C4-2B (cell line): ENCODE measurements at regions not wholly inside any gene's neighbourhood (a gene's known extent, or its start where the extent isn't known, plus 50 kb on each side); places are given as distances from the start of the nearest gene placed in this dataset.

Source experiments
- H3K27ac ChIP-seq: fragments of 450-650 bp; 2 replicates; pipeline ENCODE4 v1.5.1; 2017
- CTCF ChIP-seq: fragments of 450-650 bp; conservative IDR thresholded peaks from 2 replicates; pipeline ENCODE4 v1.5.1; 2017; ENCODE audit warnings: mild to moderate bottlenecking
- ZFX ChIP-seq: fragments of 450-650 bp; IDR thresholded peaks from 2 replicates; pipeline ENCODE4 v1.6.1; 2017

DNA sequence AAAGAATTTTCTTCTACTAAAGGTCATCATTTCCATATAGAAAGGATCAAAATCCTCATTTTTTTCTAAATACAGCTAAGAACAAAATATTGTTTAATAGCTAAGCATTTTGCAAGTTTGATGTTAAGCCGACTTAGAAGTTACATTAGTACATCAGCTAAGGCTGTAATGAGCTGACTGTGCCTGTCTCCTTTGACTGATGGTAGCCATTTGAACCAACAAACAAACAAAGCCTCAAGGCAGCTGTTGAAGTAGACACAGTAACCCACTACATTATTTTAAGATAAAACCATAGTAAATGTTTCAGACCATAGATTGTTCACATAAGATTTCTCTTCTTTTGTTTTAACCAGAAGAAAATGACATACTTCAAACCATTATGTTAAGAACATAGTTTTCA, 210.9 kb upstream of the VSTM2A start:
- H3K27ac ChIP-seq: no peak overlapping the region
- TF ChIP-seq CTCF (no peak), ZFX (no peak)

GRCh38 chr7:54332301-54332700, 209.9 kb upstream of the VSTM2A start:
- H3K27ac ChIP-seq: no peak overlapping the region
- TF ChIP-seq CTCF: no peak
- TF ChIP-seq ZFX: no peak

GRCh38 chr7:54333952-54334351, 208.2 kb upstream of the VSTM2A start:
- H3K27ac ChIP-seq: no peak overlapping the region
- TF ChIP-seq CTCF (no peak), ZFX (no peak)

GRCh38 chr7:54336800-54337199, 205.4 kb upstream of the VSTM2A start:
- TF ChIP-seq CTCF: no peak
- no peak for TF ChIP-seq ZFX
- no peak overlapping the region for H3K27ac ChIP-seq

DNA sequence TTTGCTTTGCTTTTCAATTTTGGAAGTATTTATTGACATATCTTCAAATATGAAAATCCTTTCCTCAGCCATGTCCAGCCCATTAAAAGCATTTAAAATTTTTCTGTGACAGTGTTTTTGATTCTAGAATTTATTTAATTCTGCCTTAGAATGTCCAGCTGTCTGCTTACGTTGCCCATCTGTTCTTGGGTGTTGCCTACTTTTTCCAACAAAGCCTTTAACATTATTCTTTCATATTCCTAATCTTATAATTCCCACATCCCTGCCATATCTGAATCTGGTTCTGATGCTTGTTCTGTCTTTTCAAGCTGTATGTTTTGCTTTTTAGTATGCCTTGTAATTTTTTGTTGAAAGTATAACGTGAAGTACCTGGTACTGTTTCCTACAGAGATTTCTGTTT, 204.7 kb upstream of the VSTM2A start:
- H3K27ac ChIP-seq: no peak overlapping the region
- TF ChIP-seq ZFX: no peak
- no peak for TF ChIP-seq CTCF

- no peak overlapping the region for H3K27ac ChIP-seq
- TF ChIP-seq CTCF: no peak
- TF ChIP-seq ZFX: no peak
These were observed 203.9 kb upstream of the VSTM2A start for GRCh38 chr7:54338319-54338718.

GRCh38 chr7:54339073-54339472, 203.1 kb upstream of the VSTM2A start:
- H3K27ac ChIP-seq: no peak overlapping the region
- TF ChIP-seq ZFX (no peak), CTCF (no peak)
